Endothelial cell (in vitro differentiated cells): ENCODE measurements at regions not wholly inside any gene's neighbourhood (a gene's known extent, or its start where the extent isn't known, plus 50 kb on each side); places are given as distances from the start of the nearest gene placed in this dataset.

Source experiments
- DNase-seq: peaks from one replicate; pipeline ENCODE4 v3.0.0; 2021; ENCODE audit warnings: low spot score
- H3K27ac Mint-ChIP-seq: one replicate; pipeline ENCODE4 v1.8.0; 2021; ENCODE audit warnings: mixed read lengths, inconsistent platforms; ENCODE audit not compliant: unreplicated experiment
- H3K27me3 Mint-ChIP-seq: one replicate; pipeline ENCODE4 v1.8.0; 2021; ENCODE audit warnings: mild to moderate bottlenecking, moderate library complexity, mixed read lengths, inconsistent platforms; ENCODE audit not compliant: unreplicated experiment
- H3K36me3 Mint-ChIP-seq: one replicate; pipeline ENCODE4 v1.8.0; 2021; ENCODE audit warnings: mild to moderate bottlenecking, low read depth, mixed read lengths, inconsistent platforms; ENCODE audit not compliant: unreplicated experiment
- H3K4me1 Mint-ChIP-seq: one replicate; pipeline ENCODE4 v1.8.0; 2021; ENCODE audit warnings: mild to moderate bottlenecking, mixed read lengths, inconsistent platforms; ENCODE audit not compliant: unreplicated experiment
- H3K4me3 Mint-ChIP-seq: one replicate; pipeline ENCODE4 v1.8.0; 2021; ENCODE audit warnings: mild to moderate bottlenecking, mixed read lengths, inconsistent platforms; ENCODE audit not compliant: unreplicated experiment
- H3K9me3 Mint-ChIP-seq: one replicate; pipeline ENCODE4 v1.8.0; 2021; ENCODE audit warnings: mixed read lengths, inconsistent platforms; ENCODE audit not compliant: unreplicated experiment
- CTCF ChIP-seq: fragments of 200-600 bp; sonication (generic); IDR thresholded peaks from one replicate; pipeline ENCODE4 v1.5.0; 2021; ENCODE audit warnings: antibody characterized with exemption; ENCODE audit not compliant: unreplicated experiment

- no peaks in the 10 kb centered on the region for H3K36me3 Mint-ChIP-seq
- H3K4me1 Mint-ChIP-seq = no peaks in the 10 kb centered on the region
- DNase-seq = no peak
- H3K27ac Mint-ChIP-seq = no peak overlapping the region
- TF ChIP-seq CTCF = no peak
- no peaks in the 10 kb centered on the region for H3K27me3 Mint-ChIP-seq
- H3K4me3 Mint-ChIP-seq = no peak overlapping the region
- H3K9me3 Mint-ChIP-seq = no peaks in the 10 kb centered on the region
These were observed 235.1 kb upstream of the HCCS start for GRCh38 chrX:10875995-10876394.

GRCh38 chrX:10882484-10882883 is 228.6 kb upstream of the HCCS start:
- no peak for DNase-seq
- no peaks in the 10 kb centered on the region for H3K27me3 Mint-ChIP-seq
- no peaks in the 10 kb centered on the region for H3K4me1 Mint-ChIP-seq
- no peak for TF ChIP-seq CTCF
- no peaks in the 10 kb centered on the region for H3K9me3 Mint-ChIP-seq
- H3K27ac Mint-ChIP-seq = no peak overlapping the region
- no peaks in the 10 kb centered on the region for H3K36me3 Mint-ChIP-seq
- no peak overlapping the region for H3K4me3 Mint-ChIP-seq

- no peak for DNase-seq
- Mint-ChIP-seq H3K4me3 (no peak overlapping the region), H3K36me3 (no peaks in the 10 kb centered on the region), H3K27ac (no peak overlapping the region), H3K4me1 (no peaks in the 10 kb centered on the region), H3K9me3 (no peaks in the 10 kb centered on the region), H3K27me3 (no peaks in the 10 kb centered on the region)
- TF ChIP-seq CTCF = no peak
These were observed 226.9 kb upstream of the HCCS start for GRCh38 chrX:10884246-10884645.

GRCh38 chrX:10892621-10893225 is 218.4 kb upstream of the HCCS start:
- Mint-ChIP-seq H3K27ac (no peak overlapping the region), H3K27me3 (no peaks in the 10 kb centered on the region), H3K4me3 (no peak overlapping the region), H3K4me1 (no peaks in the 10 kb centered on the region), H3K36me3 (no peaks in the 10 kb centered on the region), H3K9me3 (no peaks in the 10 kb centered on the region)
- no peak for DNase-seq
- TF ChIP-seq CTCF = no peak

- Mint-ChIP-seq H3K4me3 (no peak overlapping the region), H3K9me3 (no peaks in the 10 kb centered on the region), H3K27me3 (no peaks in the 10 kb centered on the region), H3K27ac (no peak overlapping the region), H3K4me1 (no peaks in the 10 kb centered on the region), H3K36me3 (no peaks in the 10 kb centered on the region)
- TF ChIP-seq CTCF = no peak
- no peak for DNase-seq
These were observed 217.8 kb upstream of the HCCS start for GRCh38 chrX:10893366-10893765.
